ENCODE measurements at regions not wholly inside any gene's neighbourhood (a gene's known extent, or its start where the extent isn't known, plus 50 kb on each side); places are given as distances from the start of the nearest gene placed in this dataset.

- TF ChIP-seq, protein P1, sequence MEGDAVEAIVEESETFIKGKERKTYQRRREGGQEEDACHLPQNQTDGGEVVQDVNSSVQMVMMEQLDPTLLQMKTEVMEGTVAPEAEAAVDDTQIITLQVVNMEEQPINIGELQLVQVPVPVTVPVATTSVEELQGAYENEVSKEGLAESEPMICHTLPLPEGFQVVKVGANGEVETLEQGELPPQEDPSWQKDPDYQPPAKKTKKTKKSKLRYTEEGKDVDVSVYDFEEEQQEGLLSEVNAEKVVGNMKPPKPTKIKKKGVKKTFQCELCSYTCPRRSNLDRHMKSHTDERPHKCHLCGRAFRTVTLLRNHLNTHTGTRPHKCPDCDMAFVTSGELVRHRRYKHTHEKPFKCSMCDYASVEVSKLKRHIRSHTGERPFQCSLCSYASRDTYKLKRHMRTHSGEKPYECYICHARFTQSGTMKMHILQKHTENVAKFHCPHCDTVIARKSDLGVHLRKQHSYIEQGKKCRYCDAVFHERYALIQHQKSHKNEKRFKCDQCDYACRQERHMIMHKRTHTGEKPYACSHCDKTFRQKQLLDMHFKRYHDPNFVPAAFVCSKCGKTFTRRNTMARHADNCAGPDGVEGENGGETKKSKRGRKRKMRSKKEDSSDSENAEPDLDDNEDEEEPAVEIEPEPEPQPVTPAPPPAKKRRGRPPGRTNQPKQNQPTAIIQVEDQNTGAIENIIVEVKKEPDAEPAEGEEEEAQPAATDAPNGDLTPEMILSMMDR (IDR thresholded peaks at IDR 0.05) = no peak
- TF ChIP-seq, protein P2, sequence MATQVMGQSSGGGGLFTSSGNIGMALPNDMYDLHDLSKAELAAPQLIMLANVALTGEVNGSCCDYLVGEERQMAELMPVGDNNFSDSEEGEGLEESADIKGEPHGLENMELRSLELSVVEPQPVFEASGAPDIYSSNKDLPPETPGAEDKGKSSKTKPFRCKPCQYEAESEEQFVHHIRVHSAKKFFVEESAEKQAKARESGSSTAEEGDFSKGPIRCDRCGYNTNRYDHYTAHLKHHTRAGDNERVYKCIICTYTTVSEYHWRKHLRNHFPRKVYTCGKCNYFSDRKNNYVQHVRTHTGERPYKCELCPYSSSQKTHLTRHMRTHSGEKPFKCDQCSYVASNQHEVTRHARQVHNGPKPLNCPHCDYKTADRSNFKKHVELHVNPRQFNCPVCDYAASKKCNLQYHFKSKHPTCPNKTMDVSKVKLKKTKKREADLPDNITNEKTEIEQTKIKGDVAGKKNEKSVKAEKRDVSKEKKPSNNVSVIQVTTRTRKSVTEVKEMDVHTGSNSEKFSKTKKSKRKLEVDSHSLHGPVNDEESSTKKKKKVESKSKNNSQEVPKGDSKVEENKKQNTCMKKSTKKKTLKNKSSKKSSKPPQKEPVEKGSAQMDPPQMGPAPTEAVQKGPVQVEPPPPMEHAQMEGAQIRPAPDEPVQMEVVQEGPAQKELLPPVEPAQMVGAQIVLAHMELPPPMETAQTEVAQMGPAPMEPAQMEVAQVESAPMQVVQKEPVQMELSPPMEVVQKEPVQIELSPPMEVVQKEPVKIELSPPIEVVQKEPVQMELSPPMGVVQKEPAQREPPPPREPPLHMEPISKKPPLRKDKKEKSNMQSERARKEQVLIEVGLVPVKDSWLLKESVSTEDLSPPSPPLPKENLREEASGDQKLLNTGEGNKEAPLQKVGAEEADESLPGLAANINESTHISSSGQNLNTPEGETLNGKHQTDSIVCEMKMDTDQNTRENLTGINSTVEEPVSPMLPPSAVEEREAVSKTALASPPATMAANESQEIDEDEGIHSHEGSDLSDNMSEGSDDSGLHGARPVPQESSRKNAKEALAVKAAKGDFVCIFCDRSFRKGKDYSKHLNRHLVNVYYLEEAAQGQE (IDR thresholded peaks at IDR 0.05; ENCODE audit: insufficient read depth in 1 of 2, low read depth in 2 of 2, low read length in 1 of 2) = no peak
- no peak for TF ChIP-seq POLR2AphosphoS5 (IDR thresholded peaks at IDR 0.05; ENCODE audit: low read depth, low read length)
Measured at GRCh38 chr11:11756718-11757117, 85.1 kb upstream of the USP47 start.
